HG03460 (cell line): ENCODE measurements at regions not wholly inside any gene's neighbourhood (a gene's known extent, or its start where the extent isn't known, plus 50 kb on each side); places are given as distances from the start of the nearest gene placed in this dataset.
"Not testable (repeated sequence)": the region's sequence is repeated elsewhere in the genome, so short reads cannot be mapped to it uniquely, and the experiment has no call there.

ENCODE experiments used
- ATAC-seq: cut with Tn5 transposase; IDR thresholded peaks from one replicate; pipeline ENCODE4 v1.9.1; 2021; ENCODE audit not compliant: unreplicated experiment

DNA sequence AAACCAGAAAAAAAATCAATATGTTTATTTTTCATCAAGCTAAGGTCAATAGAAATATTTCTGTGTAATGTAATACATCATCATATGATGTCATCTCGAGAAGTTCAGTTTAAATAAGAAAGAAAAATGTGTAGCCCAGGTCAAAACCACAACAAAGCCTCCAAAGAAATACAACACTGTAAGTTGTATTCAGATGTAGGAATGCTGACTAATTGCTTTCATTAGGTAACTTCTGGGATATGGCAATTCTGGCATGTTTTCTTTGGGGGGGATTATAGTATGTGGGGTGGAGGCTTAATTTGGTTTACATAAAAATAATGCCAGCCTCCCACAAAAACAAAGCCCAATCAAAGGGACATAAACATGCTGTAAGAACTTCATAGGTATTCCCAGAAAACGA, 881.8 kb upstream of the CITED2 start:
- ATAC-seq: no peak

DNA sequence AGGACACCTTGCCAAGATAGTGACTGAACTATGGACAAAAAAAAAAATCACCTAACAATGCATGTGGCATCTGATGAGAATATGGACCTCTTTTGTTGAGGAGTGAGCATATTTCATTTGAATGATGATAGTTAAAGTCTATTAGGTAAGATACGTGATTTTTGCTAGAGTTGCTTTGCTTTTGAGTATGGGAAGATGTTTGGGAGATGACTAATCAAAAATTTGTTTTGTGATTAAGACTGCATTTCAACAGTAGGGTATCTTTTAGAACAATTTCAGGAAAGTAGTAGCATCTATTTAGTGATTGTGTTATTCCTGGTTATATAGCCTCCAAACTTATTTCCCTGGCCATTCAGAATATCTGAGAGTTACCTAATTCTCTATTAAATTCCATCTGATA, 878.6 kb upstream of the CITED2 start:
- no peak for ATAC-seq

DNA sequence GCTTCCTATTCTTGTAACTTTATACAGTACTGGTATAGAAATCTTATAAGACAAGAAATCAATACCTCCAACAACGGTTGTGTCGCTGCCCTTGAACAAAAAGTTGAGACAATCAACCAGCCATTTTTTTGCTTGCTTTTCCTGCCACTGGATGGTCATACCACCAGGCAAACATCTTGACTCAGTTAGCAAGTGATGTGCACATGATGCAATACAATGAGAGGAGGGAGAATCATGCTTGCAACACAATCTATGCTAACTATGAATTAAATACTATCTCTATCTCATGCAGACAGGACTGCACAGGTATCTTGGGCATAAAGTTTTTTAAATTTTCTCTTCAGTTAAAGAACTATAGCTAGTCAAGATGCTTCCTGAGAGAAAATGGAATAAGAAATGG, 877.7 kb upstream of the CITED2 start:
- ATAC-seq: no peak

DNA sequence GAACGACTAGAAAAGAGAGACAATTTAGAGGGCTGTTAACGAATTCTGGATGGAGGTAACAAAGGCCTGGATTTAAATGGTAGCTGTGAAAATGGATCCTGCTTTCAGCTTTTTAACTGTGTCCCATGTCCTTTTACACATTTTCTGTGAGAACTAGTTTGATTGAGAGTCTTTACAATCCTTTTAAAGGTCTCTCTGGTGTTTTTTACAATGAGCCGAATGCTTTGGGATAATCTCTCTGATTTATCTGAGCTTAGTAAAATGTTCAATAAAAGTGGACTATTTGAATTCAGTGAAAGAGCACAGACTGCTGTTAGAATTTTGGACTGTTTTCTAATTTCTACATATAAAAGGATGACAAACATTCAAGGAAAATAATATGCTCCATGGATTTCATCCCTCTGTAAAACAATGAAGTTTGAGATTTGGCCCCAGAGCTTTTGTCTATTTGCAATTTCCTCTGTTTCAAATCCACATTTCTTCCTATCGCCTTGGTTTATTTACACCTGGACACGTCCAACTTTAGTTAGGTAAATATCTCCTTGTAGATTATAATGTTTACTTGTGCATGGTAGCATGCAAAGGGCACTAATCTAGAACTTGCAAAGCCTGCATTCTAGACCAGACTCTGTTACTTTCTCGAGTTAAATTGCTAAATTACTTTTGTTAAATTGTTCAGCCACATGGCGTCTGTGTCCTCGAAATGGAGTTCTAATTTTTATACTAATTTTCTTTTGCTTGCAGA, 871.0 kb upstream of the CITED2 start:
- no peak for ATAC-seq

DNA sequence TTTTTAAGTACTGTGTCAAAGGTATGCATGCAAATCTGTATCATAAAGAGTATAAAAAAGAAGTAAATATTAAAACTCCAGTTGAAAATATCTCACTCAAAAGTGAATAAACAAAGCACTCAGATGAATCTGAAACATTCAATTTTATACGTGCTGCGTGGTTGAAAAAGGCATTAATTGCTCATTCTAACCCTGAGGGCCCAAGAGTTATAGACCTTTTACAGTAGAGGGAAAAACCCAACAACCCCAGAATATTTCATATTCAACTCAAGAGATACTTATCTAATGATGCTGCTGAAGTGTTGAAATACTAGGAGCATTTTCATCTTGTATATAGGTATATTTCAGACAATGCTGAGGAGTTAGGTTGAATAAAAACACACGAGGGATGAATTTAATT, 862.8 kb upstream of the CITED2 start:
- no peak for ATAC-seq

DNA sequence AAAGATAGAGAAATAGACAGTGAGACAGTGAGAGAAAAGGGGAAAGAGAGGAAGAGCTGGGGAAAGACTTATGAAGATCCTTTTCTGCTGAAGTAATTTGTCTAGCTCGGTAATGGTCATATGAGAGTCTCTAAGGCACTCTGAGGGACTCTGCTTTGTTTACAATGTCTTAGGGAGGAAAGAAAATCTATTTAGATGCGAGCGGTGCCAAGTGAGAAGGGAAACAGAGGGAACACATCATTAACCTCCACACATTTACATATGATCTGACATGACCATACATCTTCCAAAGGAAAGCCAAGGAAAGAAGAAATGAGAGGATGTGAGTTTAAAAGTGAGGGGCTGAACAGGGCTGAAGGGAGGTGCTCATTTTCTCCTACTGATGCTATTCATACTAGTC, 862.3 kb upstream of the CITED2 start:
- ATAC-seq: no peak

DNA sequence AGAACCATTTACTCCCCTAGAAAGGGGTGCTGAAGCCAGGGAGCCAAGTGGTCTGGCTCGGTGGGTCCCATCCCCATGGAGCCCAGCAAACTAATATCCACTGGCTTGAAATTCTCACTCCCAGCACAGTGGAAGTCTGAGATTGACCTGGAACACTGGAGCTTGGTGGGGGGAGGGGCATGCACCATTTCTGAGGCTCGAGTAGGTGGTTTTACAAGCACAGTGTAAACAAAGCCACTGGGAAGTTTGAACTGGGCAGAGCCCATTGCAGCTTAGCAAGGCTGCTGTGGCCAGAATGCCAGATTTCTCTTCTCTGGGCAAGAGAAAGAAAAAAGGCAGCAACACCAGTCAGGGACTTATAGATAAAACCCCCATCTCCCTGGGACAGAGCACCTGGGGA, 855.8 kb upstream of the CITED2 start:
- no peak for ATAC-seq

DNA sequence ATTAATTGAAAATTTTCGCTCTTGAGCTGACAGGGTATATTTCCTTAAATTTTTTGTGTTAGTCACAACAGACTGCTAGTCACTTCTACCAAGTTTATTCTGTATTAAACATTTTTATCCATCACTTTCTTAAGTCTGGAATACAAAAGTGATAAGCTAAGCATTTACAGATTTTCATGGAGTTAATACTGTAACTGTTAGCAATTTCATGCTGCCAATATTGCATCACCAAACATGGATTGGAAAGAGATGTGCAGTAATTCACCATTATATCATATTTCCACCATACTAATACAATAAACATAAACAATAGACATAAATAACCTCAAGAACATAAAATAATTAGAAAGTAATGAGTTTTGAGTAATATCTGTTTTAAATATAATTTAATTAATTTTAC, 854.0 kb upstream of the CITED2 start:
- ATAC-seq: no peak

DNA sequence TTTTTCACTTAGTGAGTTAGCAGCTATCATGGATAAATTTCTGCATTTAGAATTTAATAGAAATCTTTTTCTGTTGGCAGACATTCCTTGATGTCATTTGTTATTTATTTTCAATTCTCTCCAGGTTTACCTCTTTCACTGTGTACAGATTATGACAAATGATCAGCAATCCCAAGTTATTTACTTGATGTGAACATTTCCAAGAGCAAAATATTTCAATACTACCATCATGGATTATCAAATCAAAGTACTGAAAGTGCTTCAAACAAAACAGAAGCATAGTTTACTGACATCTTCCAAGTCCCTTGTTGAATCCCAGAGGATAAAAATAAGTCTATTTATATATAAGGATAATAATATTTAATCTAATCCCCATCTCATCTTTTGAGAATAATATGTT, 852.2 kb upstream of the CITED2 start:
- no peak for ATAC-seq

DNA sequence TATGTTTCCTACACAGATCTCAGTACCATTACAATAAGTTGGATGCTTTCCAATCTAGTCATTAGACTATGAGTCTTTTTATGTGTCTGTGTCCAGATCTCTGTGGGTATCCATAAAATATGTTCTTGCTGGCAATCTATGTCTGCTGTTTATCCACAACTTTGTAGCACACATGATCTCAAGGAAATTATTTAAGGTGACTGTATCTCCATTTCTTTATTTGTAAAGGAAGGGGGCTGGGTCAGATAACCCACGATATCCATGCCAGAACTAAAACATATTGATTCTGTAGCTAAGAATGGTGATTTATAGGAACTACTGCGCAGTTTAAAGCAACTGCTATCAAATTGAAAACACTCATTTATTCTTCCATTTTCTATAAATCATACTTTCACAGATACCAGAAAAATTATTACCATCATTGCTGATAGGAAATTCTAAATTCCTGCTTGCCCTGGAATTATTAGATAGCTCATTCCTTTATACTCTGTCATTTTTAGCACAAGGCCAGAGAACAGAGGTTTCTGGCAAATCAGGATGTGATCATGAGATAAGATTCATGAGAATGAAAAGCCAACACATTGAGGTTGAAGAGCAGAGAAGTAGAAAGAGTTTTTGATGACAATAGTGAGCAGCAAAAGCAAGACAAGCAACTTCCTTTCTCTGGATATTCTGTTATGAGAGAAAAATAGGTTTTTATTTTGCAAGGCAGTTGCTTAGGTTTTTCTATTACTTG, 851.4 kb upstream of the CITED2 start:
- no peak for ATAC-seq

DNA sequence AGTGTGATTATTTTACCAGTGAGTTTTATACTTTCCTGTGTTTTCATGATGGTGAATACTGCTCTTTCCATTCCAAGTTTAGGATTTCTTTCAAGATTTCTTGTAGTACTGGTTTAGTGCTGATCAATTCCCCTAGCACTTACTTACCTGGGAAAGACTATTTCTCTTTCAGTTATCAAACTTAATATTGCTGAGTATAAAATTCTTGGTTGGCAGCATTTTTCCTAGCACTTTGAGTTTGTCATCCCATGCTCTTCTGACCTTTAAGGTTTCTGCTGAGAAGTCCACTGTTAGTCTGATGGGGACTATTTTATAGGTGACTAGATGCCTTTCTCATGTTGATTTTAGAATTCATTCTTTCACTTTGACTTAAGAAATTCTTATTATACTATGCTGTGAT, 842.8 kb upstream of the CITED2 start:
- no peak for ATAC-seq

DNA sequence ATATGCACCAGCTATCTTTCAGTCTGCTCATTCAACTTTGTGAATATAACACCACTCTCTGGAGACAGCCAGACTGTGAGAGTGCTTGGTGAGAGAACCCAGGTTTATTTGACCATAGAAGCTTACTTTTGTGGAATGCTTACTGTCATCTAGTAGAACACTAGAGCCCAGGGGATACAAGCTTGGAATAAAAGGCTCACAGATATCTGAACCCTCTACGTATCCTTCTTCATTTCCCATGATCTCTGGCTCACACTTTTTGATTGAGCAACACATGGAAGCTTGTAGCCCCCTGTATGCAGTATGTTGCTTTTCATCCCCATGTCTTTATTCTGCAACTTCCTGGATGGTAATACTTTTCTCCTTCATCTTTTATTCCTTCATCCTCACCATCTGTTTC, 835.3 kb upstream of the CITED2 start:
- no peak for ATAC-seq

DNA sequence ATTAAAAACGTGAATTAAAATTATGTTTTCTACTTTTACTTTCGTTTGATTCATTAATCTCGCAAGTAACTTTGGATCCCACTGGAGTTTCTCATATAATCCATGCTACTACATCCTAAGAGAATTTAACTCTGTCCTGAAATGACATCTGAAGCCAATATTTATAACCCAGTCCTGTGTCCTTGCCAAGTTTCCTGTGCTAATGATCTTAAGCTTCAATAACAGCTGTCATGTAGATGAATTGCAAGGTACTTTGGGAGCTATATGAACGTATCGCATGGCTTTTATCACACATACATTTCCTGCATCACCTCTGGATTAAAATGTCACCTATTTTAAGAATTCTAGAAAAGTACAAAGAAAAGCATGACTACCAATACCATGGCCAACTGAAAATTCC, 833.8 kb upstream of the CITED2 start:
- ATAC-seq: no peak

DNA sequence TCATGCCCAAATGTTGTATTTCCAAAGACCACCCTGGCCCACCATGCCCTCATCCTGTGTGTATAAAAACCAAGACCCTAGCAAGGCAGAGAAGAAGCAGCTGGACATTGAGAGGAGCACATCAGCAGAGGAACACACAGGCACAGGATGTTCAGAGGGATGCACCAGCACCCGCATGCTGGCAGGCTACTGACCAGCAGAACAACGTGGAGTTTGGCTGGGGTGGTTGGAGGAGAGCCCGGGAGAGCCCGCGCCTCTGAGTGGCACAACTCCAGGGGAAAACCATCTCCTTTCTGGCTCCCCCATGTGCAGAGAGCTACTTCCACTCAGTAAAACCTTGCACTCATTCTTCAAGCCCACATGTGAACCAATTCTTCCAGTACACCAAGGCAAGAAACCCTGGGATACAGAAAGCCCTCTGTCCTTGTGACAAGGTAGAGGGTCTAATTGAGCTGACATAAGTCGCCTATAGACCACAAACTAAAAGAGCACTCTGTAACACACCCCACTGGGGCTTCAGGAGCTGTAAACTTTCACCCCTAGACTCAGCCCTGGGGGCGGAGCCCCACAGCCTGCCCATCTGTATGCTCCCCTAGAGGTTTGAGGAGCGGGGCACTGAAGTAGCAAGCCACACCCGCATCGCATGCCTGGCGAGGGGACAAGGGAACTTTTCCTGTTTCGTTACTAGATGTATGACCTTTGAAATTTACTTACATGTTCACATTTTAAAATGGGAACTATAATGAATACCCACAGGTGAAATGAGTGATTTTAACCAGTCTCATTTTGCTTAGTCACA, 831.5 kb upstream of the CITED2 start:
- ATAC-seq: no peak

DNA sequence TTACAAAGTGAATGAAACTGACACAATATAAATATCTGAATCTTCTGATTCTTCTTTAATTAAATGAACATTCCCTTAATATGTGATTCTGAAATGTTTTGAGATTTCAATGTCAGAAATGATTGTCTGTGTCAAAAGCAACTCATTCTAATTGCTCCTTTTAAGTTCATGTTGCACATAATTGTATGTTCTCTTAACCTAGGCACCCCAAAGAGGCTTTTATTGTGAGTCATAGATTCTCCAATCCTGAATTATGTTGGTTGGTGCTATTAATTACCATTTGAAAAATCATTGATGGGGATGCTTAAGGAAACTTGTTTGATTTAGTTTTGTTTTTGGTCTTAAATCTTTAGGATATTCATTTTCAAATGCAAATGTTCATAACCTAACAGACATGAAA, 829.7 kb upstream of the CITED2 start:
- ATAC-seq: no peak

DNA sequence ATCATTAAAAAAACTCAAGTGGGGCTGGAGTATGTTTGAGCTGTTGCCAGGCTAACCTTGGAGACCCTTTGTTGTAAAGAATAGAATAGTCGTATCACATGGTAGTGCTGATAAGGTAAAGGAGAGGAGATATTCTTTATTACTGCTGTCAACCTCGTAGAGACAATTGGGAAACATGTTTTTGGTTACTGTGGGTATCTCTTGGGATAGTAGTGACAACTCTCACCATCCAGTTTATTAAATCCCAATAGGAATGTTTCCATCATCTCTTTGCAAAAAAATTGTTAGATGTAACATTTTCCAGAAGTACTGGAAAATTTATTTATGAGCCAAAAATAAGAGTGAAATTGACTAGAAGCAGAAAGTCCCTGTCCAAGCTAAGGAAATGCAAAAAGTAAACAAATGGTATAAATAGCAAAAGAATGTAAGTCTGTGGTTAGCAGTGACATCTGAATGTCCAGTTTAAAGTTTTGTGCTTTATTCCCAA, 829.3 kb upstream of the CITED2 start:
- ATAC-seq: no peak

DNA sequence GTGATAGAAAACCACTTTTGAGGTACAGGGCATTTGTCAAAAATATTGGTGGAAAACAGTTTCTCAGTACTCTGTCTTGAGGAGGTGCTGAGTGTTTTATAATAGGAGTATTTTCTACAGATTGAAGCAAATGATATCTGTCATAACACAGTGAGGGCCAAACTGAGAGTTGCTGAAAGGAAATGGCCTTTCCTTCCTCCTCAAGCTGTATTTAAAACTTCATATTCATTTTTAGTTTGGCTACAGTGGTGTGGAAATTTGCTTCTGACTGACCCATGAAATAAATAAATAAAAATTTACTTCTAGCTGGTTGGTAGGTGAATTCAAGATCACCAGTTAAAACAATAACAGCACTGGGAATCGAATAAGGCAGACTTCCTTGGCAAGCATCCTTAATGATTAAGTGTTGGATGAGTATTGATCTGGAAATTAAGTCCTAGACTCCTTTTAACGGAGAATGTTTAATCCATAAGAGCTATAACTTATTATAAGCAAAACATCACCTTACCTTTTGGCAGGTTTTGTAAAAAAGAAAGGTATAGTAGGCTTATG, 828.6 kb upstream of the CITED2 start:
- no peak for ATAC-seq

DNA sequence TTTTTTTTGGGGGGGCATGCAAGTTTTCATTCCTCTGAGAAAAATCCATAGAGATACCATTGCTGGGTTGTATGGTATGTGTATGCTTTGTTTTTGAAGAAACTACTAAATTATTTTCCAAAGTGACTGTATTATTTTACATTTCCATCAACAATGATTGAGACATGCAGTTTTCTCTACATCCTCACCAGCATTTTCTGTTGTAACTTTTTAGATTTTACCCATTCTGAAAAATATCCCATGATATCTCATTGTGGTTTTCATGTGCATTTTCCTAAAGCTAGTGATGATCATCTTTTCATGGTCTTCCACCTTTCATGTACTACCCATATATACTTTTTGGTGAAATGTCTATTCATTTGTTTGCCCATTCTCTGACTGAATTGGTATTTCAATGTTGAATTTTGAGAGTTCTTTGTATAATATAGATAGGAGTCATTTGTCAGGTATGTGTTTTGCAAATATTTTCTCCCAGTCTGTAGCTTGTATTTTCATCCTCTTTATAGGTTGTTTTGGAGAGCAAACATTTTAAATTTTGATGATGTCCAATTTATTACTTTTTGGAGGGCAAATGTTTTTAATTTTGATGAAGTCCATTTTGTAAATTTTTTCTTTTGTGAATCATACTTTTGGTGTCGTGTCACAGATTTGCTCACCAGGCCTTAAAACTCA, 827.5 kb upstream of the CITED2 start:
- no peak for ATAC-seq

DNA sequence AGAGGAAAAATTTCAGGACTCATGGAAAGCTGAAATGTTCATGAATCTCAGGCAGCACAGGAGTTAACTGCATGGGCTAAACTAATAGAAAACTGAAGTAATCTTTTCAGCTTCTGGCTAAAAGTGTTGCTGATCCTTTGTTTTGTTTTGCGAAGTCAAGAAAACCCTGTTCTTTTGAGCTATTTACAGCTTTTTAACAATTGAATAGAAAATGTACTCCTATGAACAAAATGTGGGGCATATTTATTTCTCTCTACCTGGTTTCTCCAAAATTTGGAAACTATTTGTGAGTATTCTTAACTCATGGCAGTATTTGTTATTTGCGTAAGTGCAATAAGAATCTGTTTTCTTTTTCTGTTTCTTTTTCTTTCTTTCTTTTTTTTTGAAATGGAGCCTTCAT, 818.8 kb upstream of the CITED2 start:
- no peak for ATAC-seq

DNA sequence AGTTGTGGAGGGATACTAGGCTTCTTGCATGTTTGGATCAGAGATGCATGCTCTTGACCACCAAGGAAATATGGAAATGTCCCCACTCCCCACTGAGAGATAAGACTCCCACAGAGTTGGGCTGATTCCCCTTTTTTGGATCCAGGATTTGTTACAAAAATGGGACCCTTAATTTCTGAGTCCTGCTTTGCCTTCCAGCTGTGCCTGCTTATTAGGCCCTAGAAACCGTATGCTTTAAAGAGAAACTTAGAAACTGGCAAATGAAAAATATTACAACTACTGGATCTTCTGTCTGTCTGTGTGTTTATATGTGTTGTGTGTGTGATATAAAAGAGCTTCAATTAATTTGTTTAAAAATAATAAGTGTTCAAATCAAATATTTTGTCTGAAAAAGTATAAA, 817.6 kb upstream of the CITED2 start:
- no peak for ATAC-seq

DNA sequence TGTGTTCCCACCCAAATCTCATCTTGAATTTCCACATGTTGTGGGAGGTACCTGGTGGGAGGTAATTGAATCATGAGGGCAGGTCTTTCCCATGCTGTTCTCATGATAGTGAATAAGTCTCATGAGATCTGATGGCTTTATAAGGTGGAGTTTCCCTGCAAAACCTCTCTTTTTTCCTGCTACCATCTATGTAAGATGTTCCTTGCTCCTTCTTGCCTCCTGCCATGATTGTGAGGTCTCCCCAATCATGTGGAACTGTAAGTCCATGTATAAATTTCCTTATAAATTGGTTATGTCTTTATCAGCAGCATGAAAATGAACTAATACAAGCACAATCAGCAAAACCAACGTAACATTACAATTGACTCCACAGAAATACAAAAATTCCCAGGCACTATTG, 814.8 kb upstream of the CITED2 start:
- not testable (repeated sequence) for ATAC-seq
